GM21515 (cell line): ENCODE measurements at regions not wholly inside any gene's neighbourhood (a gene's known extent, or its start where the extent isn't known, plus 50 kb on each side); places are given as distances from the start of the nearest gene placed in this dataset.

Experiments used
- ATAC-seq: cut with Tn5 transposase; IDR thresholded peaks from one replicate; pipeline ENCODE4 v1.9.1; 2021; ENCODE audit not compliant: unreplicated experiment

- ATAC-seq = no peak
These were observed 257.1 kb downstream of the ADAMTS20 start for GRCh38 chr12:43294916-43295315.

GRCh38 chr12:43294147-43294546, 257.9 kb downstream of the ADAMTS20 start:
- no peak for ATAC-seq

GRCh38 chr12:43293396-43293795, 258.6 kb downstream of the ADAMTS20 start:
- ATAC-seq = no peak

GRCh38 chr12:43292699-43293098, 259.3 kb downstream of the ADAMTS20 start:
- no peak for ATAC-seq

GRCh38 chr12:43291516-43291915, 260.5 kb downstream of the ADAMTS20 start:
- ATAC-seq = no peak

- ATAC-seq = no peak
These were observed 261.2 kb downstream of the ADAMTS20 start for GRCh38 chr12:43290836-43291235.

- ATAC-seq = no peak
These were observed 262.6 kb downstream of the ADAMTS20 start for GRCh38 chr12:43289426-43289801.

- ATAC-seq = no peak
These were observed 263.2 kb downstream of the ADAMTS20 start for GRCh38 chr12:43288671-43289425.

GRCh38 chr12:43287706-43288383, 264.2 kb downstream of the ADAMTS20 start:
- ATAC-seq = no peak

- no peak for ATAC-seq
These were observed 265.0 kb downstream of the ADAMTS20 start for GRCh38 chr12:43286986-43287385.

- ATAC-seq = no peak
These were observed 266.8 kb downstream of the ADAMTS20 start for GRCh38 chr12:43285159-43285598.

- ATAC-seq = no peak
These were observed 267.4 kb downstream of the ADAMTS20 start for GRCh38 chr12:43284486-43285158.

- ATAC-seq = no peak
These were observed 268.8 kb downstream of the ADAMTS20 start for GRCh38 chr12:43283206-43283605.

- ATAC-seq = no peak
These were observed 269.9 kb downstream of the ADAMTS20 start for GRCh38 chr12:43282106-43282505.

- ATAC-seq = no peak
These were observed 270.4 kb downstream of the ADAMTS20 start for GRCh38 chr12:43281563-43281962.

GRCh38 chr12:43278541-43278832, 273.5 kb downstream of the ADAMTS20 start:
- ATAC-seq = no peak

GRCh38 chr12:43277651-43278540, 274.1 kb downstream of the ADAMTS20 start:
- peak; percentile 92 for ATAC-seq

GRCh38 chr12:43273467-43273866, 278.5 kb downstream of the ADAMTS20 start:
- ATAC-seq = no peak

- ATAC-seq = no peak
These were observed 280.3 kb downstream of the ADAMTS20 start for GRCh38 chr12:43271659-43272058.

- no peak for ATAC-seq
These were observed 284.2 kb downstream of the ADAMTS20 start for GRCh38 chr12:43267818-43268217.

GRCh38 chr12:43261701-43262100, 290.3 kb downstream of the ADAMTS20 start:
- no peak for ATAC-seq
